Esophagus muscularis mucosa (tissue), 3 donors: ENCODE measurements at regions not wholly inside any gene's neighbourhood (a gene's known extent, or its start where the extent isn't known, plus 50 kb on each side); places are given as distances from the start of the nearest gene placed in this dataset.
A peak's percentile ranks its signal among the peaks of the same experiment; 100 is the strongest.

Source experiments
- POLR2A ChIP-seq: fragments of 450-650 bp; IDR thresholded peaks from one replicate; pipeline ENCODE4 v1.6.1; 2017; ENCODE audit warnings: antibody characterized with exemption, moderate library complexity, mild to moderate bottlenecking, low read depth
- TF ChIP-seq, protein P1 (sequence below), 3 experiments: fragments of 200-600 bp in 2 of 3; fragments of 450-650 bp in 1 of 3; sonication (generic) in 2 of 3; IDR thresholded peaks; one replicate each; pipeline ENCODE4 v1.5.1; 2017 to 2019; ENCODE audit warnings: antibody characterized with exemption in 3 of 3, mild to moderate bottlenecking in 2 of 3, moderate library complexity in 1 of 3

DNA sequence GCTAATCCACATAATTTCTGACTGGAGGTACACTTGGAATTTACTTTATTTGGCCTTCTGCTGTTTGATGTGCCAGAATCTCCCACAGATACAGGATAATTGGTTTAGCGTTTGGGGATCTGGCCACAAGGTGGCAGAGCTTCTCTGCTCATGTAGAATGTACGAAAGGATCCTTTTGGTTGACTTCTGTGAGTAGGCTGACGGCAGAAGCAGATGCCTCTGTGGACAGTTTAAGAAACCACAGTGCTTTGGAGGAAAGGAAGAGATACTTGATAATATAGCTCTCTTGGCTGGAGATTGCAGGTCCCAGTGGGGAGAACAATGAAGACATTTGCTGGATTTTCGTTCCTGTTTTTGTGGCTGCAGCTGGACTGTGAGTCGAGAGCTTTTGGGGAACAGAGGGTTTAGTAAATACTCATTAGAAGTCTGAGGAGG lies 75.3 kb upstream of the OR4E1 start:
- TF ChIP-seq, protein P1, sequence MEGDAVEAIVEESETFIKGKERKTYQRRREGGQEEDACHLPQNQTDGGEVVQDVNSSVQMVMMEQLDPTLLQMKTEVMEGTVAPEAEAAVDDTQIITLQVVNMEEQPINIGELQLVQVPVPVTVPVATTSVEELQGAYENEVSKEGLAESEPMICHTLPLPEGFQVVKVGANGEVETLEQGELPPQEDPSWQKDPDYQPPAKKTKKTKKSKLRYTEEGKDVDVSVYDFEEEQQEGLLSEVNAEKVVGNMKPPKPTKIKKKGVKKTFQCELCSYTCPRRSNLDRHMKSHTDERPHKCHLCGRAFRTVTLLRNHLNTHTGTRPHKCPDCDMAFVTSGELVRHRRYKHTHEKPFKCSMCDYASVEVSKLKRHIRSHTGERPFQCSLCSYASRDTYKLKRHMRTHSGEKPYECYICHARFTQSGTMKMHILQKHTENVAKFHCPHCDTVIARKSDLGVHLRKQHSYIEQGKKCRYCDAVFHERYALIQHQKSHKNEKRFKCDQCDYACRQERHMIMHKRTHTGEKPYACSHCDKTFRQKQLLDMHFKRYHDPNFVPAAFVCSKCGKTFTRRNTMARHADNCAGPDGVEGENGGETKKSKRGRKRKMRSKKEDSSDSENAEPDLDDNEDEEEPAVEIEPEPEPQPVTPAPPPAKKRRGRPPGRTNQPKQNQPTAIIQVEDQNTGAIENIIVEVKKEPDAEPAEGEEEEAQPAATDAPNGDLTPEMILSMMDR (IDR thresholded peaks at IDR 0.05), result peak; percentile 19 to 49 (median 25)
- no peak for TF ChIP-seq POLR2A
